ENCODE measurements at regions not wholly inside any gene's neighbourhood (a gene's known extent, or its start where the extent isn't known, plus 50 kb on each side); places are given as distances from the start of the nearest gene placed in this dataset.

DNA sequence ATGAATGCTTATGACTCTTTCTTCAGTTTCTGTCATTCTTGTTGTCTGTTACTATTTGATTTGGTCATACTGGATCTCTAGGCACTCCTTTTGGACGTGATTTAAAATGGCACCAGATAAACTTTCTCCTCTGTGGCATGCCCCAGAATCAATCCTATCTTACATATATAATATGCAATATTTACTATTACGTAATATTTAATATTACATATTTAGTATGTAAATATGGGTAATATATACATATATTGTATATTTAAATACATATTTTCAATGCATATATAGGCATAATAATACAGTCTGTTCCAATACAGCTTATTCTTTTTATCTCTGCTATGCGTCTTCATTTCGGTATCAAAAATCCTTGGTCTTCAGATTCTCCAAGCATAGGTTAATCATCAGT lies 104.4 kb upstream of the PRR20A start:
- TF ChIP-seq, protein P1, sequence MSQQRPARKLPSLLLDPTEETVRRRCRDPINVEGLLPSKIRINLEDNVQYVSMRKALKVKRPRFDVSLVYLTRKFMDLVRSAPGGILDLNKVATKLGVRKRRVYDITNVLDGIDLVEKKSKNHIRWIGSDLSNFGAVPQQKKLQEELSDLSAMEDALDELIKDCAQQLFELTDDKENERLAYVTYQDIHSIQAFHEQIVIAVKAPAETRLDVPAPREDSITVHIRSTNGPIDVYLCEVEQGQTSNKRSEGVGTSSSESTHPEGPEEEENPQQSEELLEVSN (IDR thresholded peaks at IDR 0.05), result no peak
- TF ChIP-seq, protein P2, sequence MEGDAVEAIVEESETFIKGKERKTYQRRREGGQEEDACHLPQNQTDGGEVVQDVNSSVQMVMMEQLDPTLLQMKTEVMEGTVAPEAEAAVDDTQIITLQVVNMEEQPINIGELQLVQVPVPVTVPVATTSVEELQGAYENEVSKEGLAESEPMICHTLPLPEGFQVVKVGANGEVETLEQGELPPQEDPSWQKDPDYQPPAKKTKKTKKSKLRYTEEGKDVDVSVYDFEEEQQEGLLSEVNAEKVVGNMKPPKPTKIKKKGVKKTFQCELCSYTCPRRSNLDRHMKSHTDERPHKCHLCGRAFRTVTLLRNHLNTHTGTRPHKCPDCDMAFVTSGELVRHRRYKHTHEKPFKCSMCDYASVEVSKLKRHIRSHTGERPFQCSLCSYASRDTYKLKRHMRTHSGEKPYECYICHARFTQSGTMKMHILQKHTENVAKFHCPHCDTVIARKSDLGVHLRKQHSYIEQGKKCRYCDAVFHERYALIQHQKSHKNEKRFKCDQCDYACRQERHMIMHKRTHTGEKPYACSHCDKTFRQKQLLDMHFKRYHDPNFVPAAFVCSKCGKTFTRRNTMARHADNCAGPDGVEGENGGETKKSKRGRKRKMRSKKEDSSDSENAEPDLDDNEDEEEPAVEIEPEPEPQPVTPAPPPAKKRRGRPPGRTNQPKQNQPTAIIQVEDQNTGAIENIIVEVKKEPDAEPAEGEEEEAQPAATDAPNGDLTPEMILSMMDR (IDR thresholded peaks at IDR 0.05; ENCODE audit: control extremely low read depth in 1 of 3, insufficient read depth in 1 of 3, low read depth in 1 of 3, low read length in 3 of 3), result no peak
- TF ChIP-seq, protein P3, sequence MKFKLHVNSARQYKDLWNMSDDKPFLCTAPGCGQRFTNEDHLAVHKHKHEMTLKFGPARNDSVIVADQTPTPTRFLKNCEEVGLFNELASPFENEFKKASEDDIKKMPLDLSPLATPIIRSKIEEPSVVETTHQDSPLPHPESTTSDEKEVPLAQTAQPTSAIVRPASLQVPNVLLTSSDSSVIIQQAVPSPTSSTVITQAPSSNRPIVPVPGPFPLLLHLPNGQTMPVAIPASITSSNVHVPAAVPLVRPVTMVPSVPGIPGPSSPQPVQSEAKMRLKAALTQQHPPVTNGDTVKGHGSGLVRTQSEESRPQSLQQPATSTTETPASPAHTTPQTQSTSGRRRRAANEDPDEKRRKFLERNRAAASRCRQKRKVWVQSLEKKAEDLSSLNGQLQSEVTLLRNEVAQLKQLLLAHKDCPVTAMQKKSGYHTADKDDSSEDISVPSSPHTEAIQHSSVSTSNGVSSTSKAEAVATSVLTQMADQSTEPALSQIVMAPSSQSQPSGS (IDR thresholded peaks at IDR 0.05; ENCODE audit: low read length), result no peak
- TF ChIP-seq POLR2A (IDR thresholded peaks at IDR 0.05; ENCODE audit: control extremely low read depth in 1 of 2, low read depth in 2 of 2, low read length in 2 of 2) (no peak), NRF1 (IDR thresholded peaks at IDR 0.05; ENCODE audit: low read depth, low read length) (no peak), JUND (IDR thresholded peaks at IDR 0.05; ENCODE audit: low read length) (no peak), RFX5 (IDR thresholded peaks at IDR 0.05; ENCODE audit: borderline replicate concordance, low read depth, low read length) (no peak), CEBPB (IDR thresholded peaks at IDR 0.05; ENCODE audit: low read depth, low read length) (no peak)

All from H1 (cell line).